ENCODE measurements at regions not wholly inside any gene's neighbourhood (a gene's known extent, or its start where the extent isn't known, plus 50 kb on each side); places are given as distances from the start of the nearest gene placed in this dataset.

- in situ Hi-C loops (cut with HindIII; ENCODE audit: low pct_ligation_motif_present, low pct_unique_long_range_greater_than_20kb, low sequenced_read_pairs) = no loop called here
- no peak for DNase-seq
These were observed 204.2 kb upstream of the TBC1D5 start for GRCh38 chr3:17946619-17947018.

- no peak for DNase-seq
- in situ Hi-C loops (cut with HindIII; ENCODE audit: low pct_ligation_motif_present, low pct_unique_long_range_greater_than_20kb, low sequenced_read_pairs) = no loop called here
These were observed 203.5 kb upstream of the TBC1D5 start for GRCh38 chr3:17945799-17946399.

GRCh38 chr3:17945018-17945798 lies 202.8 kb upstream of the TBC1D5 start:
- DNase-seq = no peak

GRCh38 chr3:17942856-17943255 lies 200.4 kb upstream of the TBC1D5 start:
- no peak for DNase-seq
- in situ Hi-C loops (cut with HindIII; ENCODE audit: low pct_ligation_motif_present, low pct_unique_long_range_greater_than_20kb, low sequenced_read_pairs) = no loop called here

More at GRCh38 chr3:17945018-17945798, 202.8 kb upstream of the TBC1D5 start:
- in situ Hi-C loops (cut with HindIII; ENCODE audit: low pct_ligation_motif_present, low pct_unique_long_range_greater_than_20kb, low sequenced_read_pairs) = no loop called here

GRCh38 chr3:17941766-17942165 lies 199.3 kb upstream of the TBC1D5 start:
- in situ Hi-C loops (cut with HindIII; ENCODE audit: low pct_ligation_motif_present, low pct_unique_long_range_greater_than_20kb, low sequenced_read_pairs) = no loop called here
- DNase-seq = no peak

- DNase-seq = no peak
- in situ Hi-C loops (cut with HindIII; ENCODE audit: low pct_ligation_motif_present, low pct_unique_long_range_greater_than_20kb, low sequenced_read_pairs) = no loop called here
These were observed 198.7 kb upstream of the TBC1D5 start for GRCh38 chr3:17941152-17941551.

- in situ Hi-C loops (cut with HindIII; ENCODE audit: low pct_ligation_motif_present, low pct_unique_long_range_greater_than_20kb, low sequenced_read_pairs) = no loop called here
- no peak for DNase-seq
These were observed 196.7 kb upstream of the TBC1D5 start for GRCh38 chr3:17939157-17939556.

GRCh38 chr3:17938313-17938712 lies 195.9 kb upstream of the TBC1D5 start:
- in situ Hi-C loops (cut with HindIII; ENCODE audit: low pct_ligation_motif_present, low pct_unique_long_range_greater_than_20kb, low sequenced_read_pairs) = no loop called here
- no peak for DNase-seq

- in situ Hi-C loops (cut with HindIII; ENCODE audit: low pct_ligation_motif_present, low pct_unique_long_range_greater_than_20kb, low sequenced_read_pairs) = no loop called here
- no peak for DNase-seq
These were observed 194.5 kb upstream of the TBC1D5 start for GRCh38 chr3:17936736-17937480.

GRCh38 chr3:17935222-17935621 lies 192.8 kb upstream of the TBC1D5 start:
- in situ Hi-C loops (cut with HindIII; ENCODE audit: low pct_ligation_motif_present, low pct_unique_long_range_greater_than_20kb, low sequenced_read_pairs) = no loop called here
- no peak for DNase-seq

GRCh38 chr3:17932136-17932771 lies 189.8 kb upstream of the TBC1D5 start:
- in situ Hi-C loops (cut with HindIII; ENCODE audit: low pct_ligation_motif_present, low pct_unique_long_range_greater_than_20kb, low sequenced_read_pairs) = no loop called here
- no peak for DNase-seq

GRCh38 chr3:17931131-17931530 lies 188.7 kb upstream of the TBC1D5 start:
- no peak for DNase-seq
- in situ Hi-C loops (cut with HindIII; ENCODE audit: low pct_ligation_motif_present, low pct_unique_long_range_greater_than_20kb, low sequenced_read_pairs) = no loop called here

- no peak for DNase-seq
- in situ Hi-C loops (cut with HindIII; ENCODE audit: low pct_ligation_motif_present, low pct_unique_long_range_greater_than_20kb, low sequenced_read_pairs) = no loop called here
These were observed 186.2 kb upstream of the TBC1D5 start for GRCh38 chr3:17928502-17929145.

- DNase-seq = no peak
- in situ Hi-C loops (cut with HindIII; ENCODE audit: low pct_ligation_motif_present, low pct_unique_long_range_greater_than_20kb, low sequenced_read_pairs) = no loop called here
These were observed 184.6 kb upstream of the TBC1D5 start for GRCh38 chr3:17927036-17927435.

GRCh38 chr3:17915341-17915740 lies 172.9 kb upstream of the TBC1D5 start:
- in situ Hi-C loops (cut with HindIII; ENCODE audit: low pct_ligation_motif_present, low pct_unique_long_range_greater_than_20kb, low sequenced_read_pairs) = no loop called here

GRCh38 chr3:17913359-17913758 lies 170.9 kb upstream of the TBC1D5 start:
- in situ Hi-C loops (cut with HindIII; ENCODE audit: low pct_ligation_motif_present, low pct_unique_long_range_greater_than_20kb, low sequenced_read_pairs) = no loop called here
- DNase-seq = no peak

More at GRCh38 chr3:17915341-17915740, 172.9 kb upstream of the TBC1D5 start:
- DNase-seq = no peak

GRCh38 chr3:17911986-17912760 lies 169.7 kb upstream of the TBC1D5 start:
- in situ Hi-C loops (cut with HindIII; ENCODE audit: low pct_ligation_motif_present, low pct_unique_long_range_greater_than_20kb, low sequenced_read_pairs) = no loop called here
- no peak for DNase-seq

GRCh38 chr3:17910922-17911321 lies 168.5 kb upstream of the TBC1D5 start:
- in situ Hi-C loops (cut with HindIII; ENCODE audit: low pct_ligation_motif_present, low pct_unique_long_range_greater_than_20kb, low sequenced_read_pairs) = no loop called here
- no peak for DNase-seq

Measured in ACHN (cell line).